Panc1 (cell line): ENCODE measurements at regions not wholly inside any gene's neighbourhood (a gene's known extent, or its start where the extent isn't known, plus 50 kb on each side); places are given as distances from the start of the nearest gene placed in this dataset.

Experiments
- ATAC-seq: fragments of 200-7000 bp; cut with Tn5 transposase; 2 replicates; pipeline ENCODE4 v1.9.1; 2020; ENCODE audit warnings: mild to moderate bottlenecking, moderate library complexity
- BruUV-seq: library from RNA; stranded (reverse); fragments of 400-500 nt; replicated peaks from 2 replicates; lab custom pipeline; 2021; lab: Mats Ljungman, UMichigan
- CTCF ChIA-PET: fragments of 300-600 bp; sonication (Branson Sonifier 250); formaldehyde crosslinking; loops from one replicate; lab custom pipeline; 2022; ENCODE audit warnings: antibody characterized with exemption; lab: Charles Lee
- POLR2A ChIA-PET: fragments of 300-600 bp; sonication (Branson Sonifier 250); formaldehyde crosslinking; loops from one replicate; lab custom pipeline; 2022; ENCODE audit warnings: antibody characterized with exemption; lab: Charles Lee
- DNase-seq: peaks from one replicate; pipeline ENCODE4 v3.0.0-alpha.2; 2010; ENCODE audit warnings: low read depth, low spot score
- H3K27ac ChIP-seq: 2 replicates; pipeline ENCODE4 v1.5.1; 2011; ENCODE audit warnings: mild to moderate bottlenecking, low read length, inconsistent platforms
- H3K27me3 ChIP-seq: fragments of 200-500 bp; sonication (Bioruptor generic); 2 replicates; pipeline ENCODE4 v1.6.0; 2014; ENCODE audit warnings: low read length, inconsistent platforms; ENCODE audit not compliant: control insufficient read depth, insufficient read depth
- H3K36me3 ChIP-seq: fragments of 200-500 bp; sonication (Bioruptor generic); 2 replicates; pipeline ENCODE4 v1.5.1; 2014; ENCODE audit warnings: inconsistent platforms, mild to moderate bottlenecking, low read length, moderate library complexity; ENCODE audit not compliant: control insufficient read depth, insufficient read depth
- H3K4me1 ChIP-seq: 2 replicates; pipeline ENCODE4 v1.5.1; 2011; ENCODE audit warnings: inconsistent platforms, mild to moderate bottlenecking, low read length, moderate library complexity; ENCODE audit not compliant: control insufficient read depth, insufficient read depth
- H3K4me3 ChIP-seq, 2 experiments: 2 replicates each; pipeline ENCODE4 v1.5.1; 2011 to 2012; ENCODE audit warnings: low read depth in 2 of 2, low read length in 2 of 2, mild to moderate bottlenecking in 2 of 2, inconsistent platforms in 1 of 2, moderate library complexity in 1 of 2
- H3K9me3 ChIP-seq: fragments of 200-500 bp; sonication (Bioruptor generic); 2 replicates; pipeline ENCODE4 v1.5.1; 2014; ENCODE audit warnings: low read depth, mild to moderate bottlenecking, inconsistent platforms, low read length, moderate library complexity; ENCODE audit not compliant: control insufficient read depth, insufficient read depth
- POLR2AphosphoS5 ChIP-seq: IDR thresholded peaks from 2 replicates; pipeline ENCODE4 v1.6.1; 2012; ENCODE audit warnings: mild to moderate bottlenecking, low read depth, low read length, moderate library complexity
- REST ChIP-seq, 2 experiments: IDR thresholded peaks; 2 replicates each; pipeline ENCODE4 v1.6.1; 2011 to 2012; ENCODE audit warnings: low read depth in 2 of 2, control low read depth in 1 of 2, low read length in 1 of 2, mild to moderate bottlenecking in 1 of 2, moderate library complexity in 1 of 2; ENCODE audit not compliant: insufficient read depth in 1 of 2
- SIN3A ChIP-seq: IDR thresholded peaks from 2 replicates; pipeline ENCODE4 v1.6.1; 2012; ENCODE audit warnings: low read depth, mild to moderate bottlenecking, low read length, moderate library complexity, borderline replicate concordance; ENCODE audit not compliant: insufficient read depth
- TCF7L2 ChIP-seq: IDR thresholded peaks from 2 replicates; pipeline ENCODE4 v1.6.1; 2011; ENCODE audit warnings: mild to moderate bottlenecking, low read depth, low read length, inconsistent platforms
- in situ Hi-C: cut with HindIII; loops from 2 replicates; pipeline ENCODE4 v1.10.0; 2016; ENCODE audit warnings: low sequenced_read_pairs, low pct_unique_long_range_greater_than_20kb
- intact Hi-C: fragments of 100-400 bp; cut with micrococcal nuclease; formaldehyde crosslinking; loops from one replicate; pipeline ENCODE4 v1.10.0; 2022; ENCODE audit not compliant: unreplicated experiment
- TF ChIP-seq, protein P1 (sequence below): fragments of 450-650 bp; IDR thresholded peaks from 2 replicates; pipeline ENCODE4 v1.5.1; 2017; ENCODE audit warnings: mild to moderate bottlenecking

DNA sequence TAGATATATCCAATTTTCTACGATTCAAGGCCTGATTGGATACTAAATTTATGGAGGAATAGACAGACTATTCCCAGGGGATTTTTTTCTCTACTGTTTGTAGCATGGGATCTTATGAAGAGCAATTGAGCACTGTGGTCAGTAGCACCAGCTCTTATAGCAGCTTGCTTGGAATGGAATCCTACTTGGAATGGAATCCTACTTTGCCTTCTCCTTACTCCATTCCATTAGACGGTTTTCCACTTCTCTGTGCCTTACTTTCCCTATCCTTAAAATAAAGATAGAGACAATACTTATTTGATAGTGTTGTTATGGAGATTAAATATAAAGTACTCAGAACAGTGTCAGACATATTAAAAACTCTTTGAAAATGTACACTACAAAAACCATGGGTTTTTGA lies 133.5 kb downstream of the BTC start:
- intact Hi-C loops: no loop called here
- no peak overlapping the region for H3K4me3 ChIP-seq
- DNase-seq: no peak
- no peaks in the 10 kb centered on the region for H3K36me3 ChIP-seq
- no peaks in the 10 kb centered on the region for H3K27me3 ChIP-seq
- no peaks in the 10 kb centered on the region; the same call in none of the 2 replicates for H3K4me1 ChIP-seq
- BruUV-seq: no TSS peak
- in situ Hi-C loops: no loop called here
- H3K27ac ChIP-seq: peak overlapping the region; percentile 39; the same call in 1 of the 2 replicates
- POLR2A ChIA-PET: interaction anchor here (0.6 kb wide), 1 partner anchor 8 kb away, joined by 3 read pairs; no protein-coding TSS in a partner anchor
- CTCF ChIA-PET: interaction anchor here (0.6 kb wide), 1 partner anchor 15 kb away, joined by 3 read pairs; no protein-coding TSS in a partner anchor
- no peak for ATAC-seq
- no peak for TF ChIP-seq SIN3A
- TF ChIP-seq POLR2AphosphoS5: no peak
- TF ChIP-seq, protein P1, sequence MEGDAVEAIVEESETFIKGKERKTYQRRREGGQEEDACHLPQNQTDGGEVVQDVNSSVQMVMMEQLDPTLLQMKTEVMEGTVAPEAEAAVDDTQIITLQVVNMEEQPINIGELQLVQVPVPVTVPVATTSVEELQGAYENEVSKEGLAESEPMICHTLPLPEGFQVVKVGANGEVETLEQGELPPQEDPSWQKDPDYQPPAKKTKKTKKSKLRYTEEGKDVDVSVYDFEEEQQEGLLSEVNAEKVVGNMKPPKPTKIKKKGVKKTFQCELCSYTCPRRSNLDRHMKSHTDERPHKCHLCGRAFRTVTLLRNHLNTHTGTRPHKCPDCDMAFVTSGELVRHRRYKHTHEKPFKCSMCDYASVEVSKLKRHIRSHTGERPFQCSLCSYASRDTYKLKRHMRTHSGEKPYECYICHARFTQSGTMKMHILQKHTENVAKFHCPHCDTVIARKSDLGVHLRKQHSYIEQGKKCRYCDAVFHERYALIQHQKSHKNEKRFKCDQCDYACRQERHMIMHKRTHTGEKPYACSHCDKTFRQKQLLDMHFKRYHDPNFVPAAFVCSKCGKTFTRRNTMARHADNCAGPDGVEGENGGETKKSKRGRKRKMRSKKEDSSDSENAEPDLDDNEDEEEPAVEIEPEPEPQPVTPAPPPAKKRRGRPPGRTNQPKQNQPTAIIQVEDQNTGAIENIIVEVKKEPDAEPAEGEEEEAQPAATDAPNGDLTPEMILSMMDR: no peak
- no peak for TF ChIP-seq TCF7L2
- no peak for TF ChIP-seq REST (IDR thresholded peaks at IDR 0.05; ENCODE audit: insufficient read depth in 1 of 2, low read depth in 2 of 2, low read length in 1 of 2)
- H3K9me3 ChIP-seq: no peaks in the 10 kb centered on the region; the same call in 1 of the 2 replicates

GRCh38 chr4:74661427-74662201 lies 132.7 kb downstream of the BTC start:
- no peaks in the 10 kb centered on the region for H3K36me3 ChIP-seq
- in situ Hi-C loops: no loop called here
- no peak overlapping the region for H3K4me3 ChIP-seq
- TF ChIP-seq, protein P1: no peak
- TF ChIP-seq POLR2AphosphoS5 (no peak), SIN3A (no peak)
- no TSS peak for BruUV-seq
- ATAC-seq (no peak), DNase-seq (no peak)
- H3K27ac ChIP-seq: no peak overlapping the region
- H3K9me3 ChIP-seq: no peaks in the 10 kb centered on the region; the same call in 1 of the 2 replicates
- no peaks in the 10 kb centered on the region; the same call in none of the 2 replicates for H3K4me1 ChIP-seq
- no peaks in the 10 kb centered on the region for H3K27me3 ChIP-seq
- CTCF ChIA-PET: interaction anchor here (0.6 kb wide), 1 partner anchor 15 kb away, joined by 3 read pairs; no protein-coding TSS in a partner anchor
- POLR2A ChIA-PET: interaction anchor here (0.6 kb wide), 2 partner anchors 9 to 513 kb away, joined by 3 read pairs; no protein-coding TSS in a partner anchor
- intact Hi-C loops: no loop called here
